PC-9 (cell line): ENCODE measurements at regions not wholly inside any gene's neighbourhood (a gene's known extent, or its start where the extent isn't known, plus 50 kb on each side); places are given as distances from the start of the nearest gene placed in this dataset.

Experiments used
- BruUV-seq: library from RNA; stranded (reverse); fragments of 400-500 nt; replicated peaks from 2 replicates; lab custom pipeline; 2021; lab: Mats Ljungman, UMichigan
- CTCF ChIA-PET: fragments of 300-600 bp; sonication (Branson Sonifier 250); formaldehyde crosslinking; loops from one replicate; lab custom pipeline; 2022; ENCODE audit warnings: antibody characterized with exemption; lab: Charles Lee
- POLR2A ChIA-PET: fragments of 300-600 bp; sonication (Branson Sonifier 250); formaldehyde crosslinking; loops from one replicate; lab custom pipeline; 2022; ENCODE audit warnings: antibody characterized with exemption; ENCODE audit not compliant: unreplicated experiment; lab: Charles Lee
- DNase-seq, 2 experiments: peaks; one replicate each; pipeline versions ENCODE4 v3.0.0 to v3.0.0-alpha.2; 2015 to 2022; ENCODE audit warnings: mixed read lengths in 1 of 2
- H2AFZ ChIP-seq: fragments of 200-600 bp; sonication (generic); 2 replicates; pipeline ENCODE4 v1.8.1; 2017; ENCODE audit warnings: antibody characterized with exemption
- H3F3A ChIP-seq: fragments of 200-600 bp; sonication (generic); 2 replicates; pipeline ENCODE4 v1.8.1; 2017; ENCODE audit warnings: antibody characterized with exemption, mild to moderate bottlenecking, low read depth; ENCODE audit not compliant: insufficient read depth
- H3K27ac ChIP-seq: fragments of 200-600 bp; sonication (generic); 2 replicates; pipeline ENCODE4 v1.6.1; 2016; ENCODE audit warnings: mixed run types
- H3K27me3 ChIP-seq: fragments of 200-600 bp; sonication (generic); 2 replicates; pipeline ENCODE4 v1.6.1; 2016; ENCODE audit warnings: low read depth, mixed run types; ENCODE audit not compliant: insufficient read depth
- H3K36me3 ChIP-seq: fragments of 200-600 bp; sonication (generic); 2 replicates; pipeline ENCODE4 v1.6.1; 2016; ENCODE audit warnings: low read depth, mixed run types
- H3K4me1 ChIP-seq: fragments of 200-600 bp; sonication (generic); replicated peaks from 2 replicates; pipeline ENCODE4 v1.6.1; 2016; ENCODE audit warnings: mixed run types; ENCODE audit not compliant: insufficient read depth
- H3K4me2 ChIP-seq: fragments of 200-600 bp; sonication (generic); 2 replicates; pipeline ENCODE4 v1.6.1; 2017; ENCODE audit warnings: mixed run types
- H3K4me3 ChIP-seq: fragments of 200-600 bp; sonication (generic); 2 replicates; pipeline ENCODE4 v1.6.1; 2016; ENCODE audit warnings: mixed run types
- H3K79me2 ChIP-seq: fragments of 200-600 bp; sonication (generic); 2 replicates; pipeline ENCODE4 v1.6.1; 2017; ENCODE audit warnings: low read depth, mixed run types
- H3K9me2 ChIP-seq: fragments of 200-600 bp; sonication (generic); 2 replicates; pipeline ENCODE4 v1.8.1; 2017; ENCODE audit warnings: mild to moderate bottlenecking; ENCODE audit not compliant: insufficient read depth
- H3K9me3 ChIP-seq: fragments of 200-600 bp; sonication (generic); 2 replicates; pipeline ENCODE4 v1.8.1; 2016; ENCODE audit warnings: low read depth; ENCODE audit not compliant: insufficient read depth
- H4K20me1 ChIP-seq: fragments of 200-600 bp; sonication (generic); 2 replicates; pipeline ENCODE4 v1.8.1; 2017; ENCODE audit not compliant: insufficient read depth
- CTCF ChIP-seq: fragments of 200-600 bp; sonication (generic); conservative IDR thresholded peaks from 2 replicates; pipeline ENCODE4 v1.6.1; 2017; ENCODE audit warnings: mixed run types, antibody characterized with exemption, mild to moderate bottlenecking, moderate library complexity
- EZH2 ChIP-seq: fragments of 200-600 bp; sonication (generic); IDR thresholded peaks from 2 replicates; pipeline ENCODE4 v1.8.0; 2017; ENCODE audit warnings: antibody characterized with exemption, low read depth
- intact Hi-C: fragments of 100-400 bp; cut with micrococcal nuclease; formaldehyde crosslinking; loops from one replicate; pipeline ENCODE4 v1.10.0; 2022; ENCODE audit not compliant: unreplicated experiment

- H3K4me2 ChIP-seq: no peak overlapping the region
- no peaks in the 10 kb centered on the region for H3F3A ChIP-seq
- BruUV-seq: no TSS peak
- no peak overlapping the region for H3K4me3 ChIP-seq
- no peaks in the 10 kb centered on the region for H3K9me3 ChIP-seq
- H3K79me2 ChIP-seq: no peaks in the 10 kb centered on the region
- H3K27me3 ChIP-seq: peaks cover 58% of the 10 kb centered on the region
- H4K20me1 ChIP-seq: no peaks in the 10 kb centered on the region
- intact Hi-C loops: no loop called here
- H3K9me2 ChIP-seq: no peaks in the 10 kb centered on the region
- POLR2A ChIA-PET: no interaction called here
- H3K4me1 ChIP-seq: no peaks in the 10 kb centered on the region
- H2AFZ ChIP-seq: no peak overlapping the region
- CTCF ChIA-PET: no interaction called here
- H3K27ac ChIP-seq: no peak overlapping the region
- DNase-seq: no peak
- no peaks in the 10 kb centered on the region for H3K36me3 ChIP-seq
- no peak for TF ChIP-seq CTCF
- TF ChIP-seq EZH2: no peak
These were observed 226.7 kb downstream of the NPHP4 start for GRCh38 chr1:5765483-5765882.

GRCh38 chr1:5764959-5765358, 227.3 kb downstream of the NPHP4 start:
- no peak overlapping the region for H2AFZ ChIP-seq
- DNase-seq: no peak
- POLR2A ChIA-PET: no interaction called here
- H4K20me1 ChIP-seq: no peaks in the 10 kb centered on the region
- H3K9me2 ChIP-seq: no peaks in the 10 kb centered on the region
- CTCF ChIA-PET: no interaction called here
- H3K9me3 ChIP-seq: no peaks in the 10 kb centered on the region
- H3K27ac ChIP-seq: no peak overlapping the region
- no peak overlapping the region for H3K4me3 ChIP-seq
- H3K79me2 ChIP-seq: no peaks in the 10 kb centered on the region
- no peak overlapping the region for H3K4me2 ChIP-seq
- no TSS peak for BruUV-seq
- H3K36me3 ChIP-seq: no peaks in the 10 kb centered on the region
- intact Hi-C loops: no loop called here
- H3K27me3 ChIP-seq: peaks cover 54% of the 10 kb centered on the region
- no peaks in the 10 kb centered on the region for H3F3A ChIP-seq
- TF ChIP-seq CTCF (no peak), EZH2 (no peak)
- H3K4me1 ChIP-seq: no peaks in the 10 kb centered on the region

- H3K4me2 ChIP-seq: no peak overlapping the region
- no TSS peak for BruUV-seq
- CTCF ChIA-PET: no interaction called here
These were observed 227.8 kb downstream of the NPHP4 start for GRCh38 chr1:5764464-5764863.

More at GRCh38 chr1:5764464-5764863, 227.8 kb downstream of the NPHP4 start:
- intact Hi-C loops: no loop called here
- no peaks in the 10 kb centered on the region for H4K20me1 ChIP-seq
- no peaks in the 10 kb centered on the region for H3K9me3 ChIP-seq
- no peaks in the 10 kb centered on the region for H3K9me2 ChIP-seq
- H3K27me3 ChIP-seq: peaks cover 54% of the 10 kb centered on the region
- POLR2A ChIA-PET: no interaction called here
- no peaks in the 10 kb centered on the region for H3F3A ChIP-seq
- no peak overlapping the region for H2AFZ ChIP-seq
- H3K79me2 ChIP-seq: no peaks in the 10 kb centered on the region
- TF ChIP-seq CTCF (no peak), EZH2 (no peak)
- no peak overlapping the region for H3K27ac ChIP-seq
- no peaks in the 10 kb centered on the region for H3K36me3 ChIP-seq
- no peak for DNase-seq
- H3K4me1 ChIP-seq: no peaks in the 10 kb centered on the region
- H3K4me3 ChIP-seq: no peak overlapping the region
